H1 (cell line): ENCODE measurements at regions not wholly inside any gene's neighbourhood (a gene's known extent, or its start where the extent isn't known, plus 50 kb on each side); places are given as distances from the start of the nearest gene placed in this dataset.

Source experiments
- CTCF ChIA-PET: fragments of 300-600 bp; sonication (Branson Sonifier 250); formaldehyde crosslinking; loops from one replicate; lab custom pipeline; 2021; ENCODE audit not compliant: partially characterized antibody; lab: Charles Lee
- POLR2A ChIA-PET: fragments of 300-600 bp; sonication (Branson Sonifier 250); formaldehyde crosslinking; loops from one replicate; lab custom pipeline; 2021; ENCODE audit warnings: inconsistent platforms; ENCODE audit not compliant: partially characterized antibody; lab: Charles Lee
- DNase-seq, 2 experiments: peaks; one replicate each; pipeline versions ENCODE4 v3.0.0 to v3.0.0-alpha.2; 2010 to 2022; ENCODE audit warnings: low spot score in 2 of 2, low read depth in 1 of 2, mixed read lengths in 1 of 2
- FAIRE-seq: peaks from 2 replicates; lab custom pipeline; 2011; peaks lifted over from hg19 to GRCh38; lab: Jason Lieb, UNC
- H2AFZ ChIP-seq: 2 replicates; pipeline ENCODE4 v1.8.1; 2012; ENCODE audit warnings: low read length, inconsistent platforms
- H2AK5ac ChIP-seq: 2 replicates; pipeline ENCODE4 v1.6.1; 2013; ENCODE audit warnings: low read depth, low read length
- H2BK120ac ChIP-seq: replicated peaks from 2 replicates; pipeline ENCODE3; 2013; ENCODE audit warnings: low read depth, low read length, inconsistent platforms
- H2BK12ac ChIP-seq: 2 replicates; pipeline ENCODE4 v1.6.1; 2013; ENCODE audit warnings: low read depth, low read length
- H2BK15ac ChIP-seq: 2 replicates; pipeline ENCODE4 v1.6.1; 2013; ENCODE audit warnings: low read length
- H2BK20ac ChIP-seq: 2 replicates; pipeline ENCODE4 v1.6.1; 2013; ENCODE audit warnings: low read length
- H2BK5ac ChIP-seq: 2 replicates; pipeline ENCODE4 v1.6.1; 2013; ENCODE audit warnings: low read depth, low read length
- H3K14ac ChIP-seq: 2 replicates; pipeline ENCODE4 v1.6.1; 2013; ENCODE audit warnings: inconsistent platforms; ENCODE audit not compliant: insufficient read length
- H3K18ac ChIP-seq: 2 replicates; pipeline ENCODE4 v1.6.1; 2013; ENCODE audit warnings: low read length; ENCODE audit errors: extremely low read depth
- H3K23ac ChIP-seq: 2 replicates; pipeline ENCODE4 v1.6.1; 2013; ENCODE audit warnings: inconsistent platforms; ENCODE audit not compliant: insufficient read length
- H3K23me2 ChIP-seq: 2 replicates; pipeline ENCODE4 v1.6.1; 2013; ENCODE audit warnings: low read depth, low read length
- H3K27ac ChIP-seq: 2 replicates; pipeline ENCODE4 v1.6.1; 2011; ENCODE audit warnings: low read depth, low read length, inconsistent platforms
- H3K27me3 ChIP-seq, 4 experiments: replicated peaks in 1 of 4; 1 replicate in 1 of 4; 2 replicates in 3 of 4; pipeline versions ENCODE4 v1.6.1 to v1.8.1; 2011 to 2013; ENCODE audit warnings: low read length in 3 of 4, mild to moderate bottlenecking in 3 of 4, inconsistent platforms in 2 of 4, mixed read lengths in 2 of 4, moderate library complexity in 1 of 4; ENCODE audit not compliant: control insufficient read depth in 3 of 4, insufficient read depth in 3 of 4; ENCODE audit errors: extremely low read depth in 1 of 4
- H3K36me3 ChIP-seq, 4 experiments: 2 replicates each; pipeline versions ENCODE4 v1.6.1 to v1.8.1; 2011 to 2013; ENCODE audit warnings: mild to moderate bottlenecking in 4 of 4, low read length in 3 of 4, moderate library complexity in 2 of 4, control low read depth in 1 of 4, inconsistent platforms in 1 of 4; ENCODE audit not compliant: insufficient read depth in 4 of 4, control insufficient read depth in 2 of 4
- H3K4ac ChIP-seq: replicated peaks from 2 replicates; pipeline ENCODE3; 2013; ENCODE audit warnings: low read length, low read depth, mixed read lengths, inconsistent platforms; ENCODE audit not compliant: insufficient read length
- H3K4me1 ChIP-seq, 4 experiments: replicated peaks in 1 of 4; 1 replicate in 1 of 4; 2 replicates in 3 of 4; pipeline versions ENCODE4 v1.6.1 to v1.8.1; 2011 to 2013; ENCODE audit warnings: low read length in 3 of 4, inconsistent platforms in 2 of 4, mixed read lengths in 1 of 4; ENCODE audit not compliant: insufficient read depth in 4 of 4, control insufficient read depth in 3 of 4
- H3K4me2 ChIP-seq, 2 experiments: 2 replicates each; pipeline versions ENCODE4 v1.6.1 to v1.8.1; 2011 to 2013; ENCODE audit warnings: low read depth in 2 of 2, low read length in 2 of 2, control low read depth in 1 of 2, inconsistent platforms in 1 of 2, mild to moderate bottlenecking in 1 of 2; ENCODE audit not compliant: insufficient read depth in 1 of 2
- H3K4me3 ChIP-seq, 4 experiments: fragments of 200-600, 300-600 bp in 1 of 4; sonication (generic), shearing (Covaris generic), sonication (Bioruptor Twin) in 1 of 4; 2 replicates each; pipeline versions ENCODE4 v1.5.1 to v1.8.1; 2011 to 2016; ENCODE audit warnings: low read length in 4 of 4, low read depth in 3 of 4, control low read depth in 2 of 4, inconsistent platforms in 2 of 4, mild to moderate bottlenecking in 2 of 4, mixed read lengths in 1 of 4, moderate library complexity in 1 of 4; ENCODE audit not compliant: insufficient read depth in 2 of 4; ENCODE audit errors: extremely low read depth in 1 of 4
- H3K56ac ChIP-seq: replicated peaks from 2 replicates; pipeline ENCODE3; 2013; ENCODE audit warnings: low read depth, mild to moderate bottlenecking, mixed read lengths, low read length, inconsistent platforms; ENCODE audit not compliant: insufficient read length
- H3K79me1 ChIP-seq: 2 replicates; pipeline ENCODE4 v1.6.1; 2013; ENCODE audit warnings: low read depth, low read length, control low read depth
- H3K79me2 ChIP-seq, 2 experiments: 2 replicates each; pipeline versions ENCODE4 v1.6.1 to v1.8.1; 2012 to 2013; ENCODE audit warnings: low read length in 2 of 2, mild to moderate bottlenecking in 2 of 2, inconsistent platforms in 1 of 2; ENCODE audit not compliant: insufficient read depth in 2 of 2, control insufficient read depth in 1 of 2
- H3K9ac ChIP-seq, 4 experiments: replicated peaks in 1 of 4; 1 replicate in 1 of 4; 2 replicates in 3 of 4; pipeline versions ENCODE4 v1.6.1 to v1.8.1; 2011 to 2013; ENCODE audit warnings: low read depth in 3 of 4, low read length in 3 of 4, control low read depth in 2 of 4, mild to moderate bottlenecking in 2 of 4, moderate library complexity in 2 of 4, inconsistent platforms in 1 of 4; ENCODE audit errors: extremely low read depth in 1 of 4
- H3K9me3 ChIP-seq, 2 experiments: 2 replicates each; pipeline versions ENCODE4 v1.6.1 to v1.8.1; 2012 to 2013; ENCODE audit warnings: mild to moderate bottlenecking in 2 of 2, moderate library complexity in 2 of 2, control low read depth in 1 of 2, inconsistent platforms in 1 of 2, low read depth in 1 of 2, low read length in 1 of 2, mixed read lengths in 1 of 2; ENCODE audit not compliant: insufficient read depth in 2 of 2
- H4K20me1 ChIP-seq, 2 experiments: replicated peaks in 1 of 2; 2 replicates each; pipeline versions ENCODE3 to v1.8.1; 2011 to 2013; ENCODE audit warnings: inconsistent platforms in 2 of 2, low read length in 2 of 2, mild to moderate bottlenecking in 1 of 2; ENCODE audit not compliant: insufficient read depth in 2 of 2, control insufficient read depth in 1 of 2
- H4K5ac ChIP-seq: 2 replicates; pipeline ENCODE4 v1.6.1; 2013; ENCODE audit warnings: low read length, low read depth, mixed read lengths, inconsistent platforms; ENCODE audit not compliant: insufficient read length
- H4K8ac ChIP-seq: 2 replicates; pipeline ENCODE4 v1.8.0; 2013; ENCODE audit warnings: mild to moderate bottlenecking, moderate library complexity, low read length, inconsistent platforms; ENCODE audit not compliant: insufficient read depth; ENCODE audit errors: extremely low read depth
- H4K91ac ChIP-seq: replicated peaks from 2 replicates; pipeline ENCODE3; 2013; ENCODE audit warnings: low read length, mixed read lengths, inconsistent platforms; ENCODE audit not compliant: insufficient read length
- CHD2 ChIP-seq: IDR thresholded peaks from 2 replicates; pipeline ENCODE4 v1.6.1; 2012; ENCODE audit warnings: low read length, improper control_type of control experiment
- SP2 ChIP-seq: IDR thresholded peaks from 2 replicates; pipeline ENCODE4 v1.6.1; 2012; ENCODE audit warnings: mild to moderate bottlenecking, low read length, inconsistent platforms
- TAF7 ChIP-seq: optimal IDR thresholded peaks from 2 replicates; pipeline ENCODE3; 2011; ENCODE audit warnings: low read depth, mild to moderate bottlenecking, inconsistent platforms, low read length, moderate library complexity, borderline replicate concordance
- WGBS, 2 experiments: shearing (Covaris generic) in 1 of 2; methylation state at CpG; one replicate each; pipeline versions ENCODE4 v1.1.6 to v1.1.7; 2013 to 2015; ENCODE audit warnings: low lambda C conversion rate in 2 of 2, mixed read lengths in 2 of 2, inconsistent platforms in 1 of 2, low coverage in 1 of 2, missing lambda C conversion rate in 1 of 2; ENCODE audit not compliant: insufficient replicate concordance in 2 of 2, insufficient coverage in 1 of 2, insufficient read length in 1 of 2; ENCODE audit errors: extremely low coverage in 1 of 2, missing lambda C conversion rate in 1 of 2; 5-methylcytosine and 5-hydroxymethylcytosine counted together

DNA sequence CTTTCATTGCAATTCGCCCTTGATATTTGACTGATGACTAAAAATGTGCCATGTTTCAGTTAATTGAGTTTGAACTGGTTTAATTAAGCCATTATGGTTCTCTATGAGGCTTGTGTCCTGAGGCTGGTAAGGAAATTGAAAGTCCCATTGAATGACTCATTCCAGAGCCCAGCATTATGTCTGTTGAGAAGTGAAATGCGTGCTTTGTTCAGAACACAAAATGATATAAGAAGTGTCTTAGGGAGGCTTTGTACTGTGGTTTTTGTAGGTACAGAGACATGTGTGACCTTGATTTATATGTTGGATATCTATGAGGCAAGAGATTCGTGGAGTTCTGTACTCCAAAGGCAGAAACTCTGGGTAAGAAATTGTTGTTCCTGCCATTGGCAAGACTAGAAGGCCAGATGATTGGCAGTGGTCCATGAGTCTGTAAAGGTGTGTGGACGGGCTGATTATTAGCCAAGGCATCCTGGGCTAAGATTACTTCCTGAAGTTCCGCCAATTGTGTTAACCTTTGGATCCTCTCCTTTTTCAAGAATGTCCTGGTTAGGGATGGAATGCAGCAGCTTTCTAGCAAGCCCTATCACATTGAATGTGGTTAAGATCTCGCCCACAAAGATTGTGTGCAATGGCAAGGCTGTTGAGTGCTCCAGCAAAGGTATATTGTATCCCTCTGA lies 103.7 kb downstream of the NPIPB5 start:
- 87% methylated on average over 6 of the region's 6 CpGs; no CpG with 5 or more reads in 1 of the 2 experiments for WGBS, 2 experiments
- peak in 1 of 2 experiments; percentile 28 for DNase-seq
- no peak overlapping the region for H2AFZ ChIP-seq
- no peak overlapping the region for H3K9ac ChIP-seq
- H2BK20ac ChIP-seq = no peak overlapping the region
- H2BK120ac ChIP-seq = no peak overlapping the region
- H3K4me3 ChIP-seq = no peak overlapping the region
- no peak for FAIRE-seq
- H3K36me3 ChIP-seq = no peaks in the 10 kb centered on the region
- TF ChIP-seq SP2 = no peak
- no peak for TF ChIP-seq CHD2
- no peak for TF ChIP-seq TAF7
- CTCF ChIA-PET = no interaction called here
- no peak overlapping the region for H2BK15ac ChIP-seq
- H4K5ac ChIP-seq = no peak overlapping the region
- H2BK12ac ChIP-seq = no peak overlapping the region
- H3K4me1 ChIP-seq = peaks cover 0 to 11% (median 4%) of the 10 kb centered on the region in 4 experiments; a peak in 5 of 7 replicates
- H4K20me1 ChIP-seq = no peaks in the 10 kb centered on the region
- H3K9me3 ChIP-seq = peaks cover 0 to 6% of the 10 kb centered on the region in 2 experiments; a peak in 1 of 4 replicates
- no peaks in the 10 kb centered on the region for H3K79me1 ChIP-seq
- no peak overlapping the region for H4K91ac ChIP-seq
- H2AK5ac ChIP-seq = no peak overlapping the region
- H3K4ac ChIP-seq = no peak overlapping the region
- no peak overlapping the region for H4K8ac ChIP-seq
- POLR2A ChIA-PET = no interaction called here
- H2BK5ac ChIP-seq = no peak overlapping the region
- H3K27ac ChIP-seq = no peak overlapping the region
- H3K18ac ChIP-seq = no peak overlapping the region
- no peak overlapping the region for H3K4me2 ChIP-seq
- no peak overlapping the region for H3K14ac ChIP-seq
- H3K27me3 ChIP-seq = no peaks in the 10 kb centered on the region
- H3K23me2 ChIP-seq = no peaks in the 10 kb centered on the region; the same call in 1 of the 2 replicates
- H3K79me2 ChIP-seq = no peaks in the 10 kb centered on the region
- no peak overlapping the region for H3K23ac ChIP-seq
- H3K56ac ChIP-seq = no peak overlapping the region
